Cardiac fibroblast (primary cell): ENCODE measurements at regions not wholly inside any gene's neighbourhood (a gene's known extent, or its start where the extent isn't known, plus 50 kb on each side); places are given as distances from the start of the nearest gene placed in this dataset.

Experiments used
- DNase-seq, 2 donors: peaks; one replicate each; pipeline versions ENCODE4 v3.0.0 to v3.0.0-alpha.2; 2010; ENCODE audit warnings: low read depth in 2 of 2
- H3K4me3 ChIP-seq, 2 donors: replicated peaks in 1 of 2; 1 replicate in 1 of 2; 2 replicates in 1 of 2; pipeline ENCODE4 v1.5.1; 2011; ENCODE audit warnings: low read depth in 2 of 2, low read length in 2 of 2, mild to moderate bottlenecking in 2 of 2, moderate library complexity in 1 of 2
- CTCF ChIP-seq: IDR thresholded peaks from one replicate; pipeline ENCODE4 v1.5.1; 2011; ENCODE audit warnings: low read depth, mild to moderate bottlenecking, low read length, inconsistent platforms

DNA sequence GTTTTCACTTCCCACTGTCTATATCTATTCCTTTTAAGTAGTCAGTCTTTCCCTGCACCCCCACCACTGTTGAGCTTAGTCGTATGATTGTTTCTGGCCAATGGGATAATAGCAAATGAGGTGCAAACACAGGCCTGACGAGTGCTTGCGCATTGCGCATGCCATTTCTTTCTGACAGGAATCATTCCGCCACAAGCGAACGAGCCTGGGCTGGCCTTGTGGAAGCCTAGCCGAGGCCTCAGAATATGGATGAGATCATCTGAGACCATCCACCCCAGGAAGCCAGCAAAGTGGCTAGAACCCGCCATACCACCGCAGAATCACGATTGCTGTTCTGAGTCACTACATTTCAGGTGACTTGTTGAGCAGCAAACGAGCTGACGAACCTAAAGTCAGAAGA lies 52.2 kb upstream of the PRL start:
- H3K4me3 ChIP-seq, result no peak overlapping the region
- no peak for TF ChIP-seq CTCF
- DNase-seq, result no peak

- TF ChIP-seq CTCF, result no peak
- DNase-seq, result no peak
These were observed 52.7 kb upstream of the PRL start for GRCh38 chr6:22349528-22349927.

DNA sequence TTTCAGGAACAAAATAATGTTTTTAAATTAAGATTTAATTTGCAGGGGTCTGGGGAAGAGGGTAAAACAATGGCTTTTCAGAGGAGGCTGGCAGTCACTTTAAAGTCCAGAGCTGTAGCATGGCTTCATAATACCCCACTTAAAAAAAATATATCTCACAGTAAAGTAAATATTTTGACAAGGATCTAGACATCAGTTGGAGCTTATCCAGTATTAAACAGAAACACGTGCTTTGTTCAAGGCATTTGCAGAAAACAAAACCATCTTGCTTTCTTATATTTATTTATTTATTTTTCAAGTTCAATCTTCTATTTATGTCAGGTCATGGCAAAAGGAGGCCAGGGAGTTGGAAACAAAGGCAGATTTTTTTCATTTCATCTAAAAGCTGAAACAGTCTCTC lies 53.3 kb upstream of the PRL start:
- no peak for TF ChIP-seq CTCF
- H3K4me3 ChIP-seq, result no peak overlapping the region
- DNase-seq, result no peak

More at GRCh38 chr6:22349528-22349927, 52.7 kb upstream of the PRL start:
- H3K4me3 ChIP-seq, result no peak overlapping the region

- TF ChIP-seq CTCF, result no peak
- no peak for DNase-seq
- H3K4me3 ChIP-seq, result no peak overlapping the region
These were observed 56.3 kb upstream of the PRL start for GRCh38 chr6:22353101-22353500.

DNA sequence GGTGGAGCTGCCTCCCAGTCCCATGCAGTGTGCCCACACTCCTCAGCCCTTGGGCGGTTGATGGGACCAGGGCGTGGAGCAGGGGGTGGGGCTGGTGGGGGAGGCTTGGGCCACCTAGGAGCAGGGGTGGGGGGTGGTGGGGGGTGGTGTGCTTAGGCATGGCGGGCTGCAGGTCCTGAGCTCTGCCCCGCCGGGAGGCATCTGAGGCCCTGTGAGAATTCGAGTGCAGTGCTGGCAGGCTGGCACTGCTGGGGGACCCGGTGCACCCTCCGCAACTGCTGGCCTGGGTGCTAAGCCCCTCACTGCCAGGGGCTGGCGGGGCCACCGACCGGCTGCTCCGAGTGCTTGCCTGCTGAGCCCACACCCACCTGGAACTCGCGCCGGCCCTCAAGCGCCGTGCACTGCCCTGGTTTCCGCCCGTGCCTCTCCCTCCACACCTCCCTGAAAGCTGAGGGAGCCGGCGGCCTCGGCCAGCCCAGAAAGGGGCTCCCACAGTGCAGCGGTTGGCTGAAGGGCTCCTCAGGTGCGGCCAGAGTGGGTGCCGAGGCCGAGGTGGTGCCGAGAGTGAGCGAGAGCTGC lies 59.6 kb upstream of the PRL start:
- TF ChIP-seq CTCF, result no peak
- DNase-seq, result no peak
- H3K4me3 ChIP-seq, result no peak overlapping the region

- no peak for TF ChIP-seq CTCF
These were observed 60.9 kb upstream of the PRL start for GRCh38 chr6:22357724-22358189.

DNA sequence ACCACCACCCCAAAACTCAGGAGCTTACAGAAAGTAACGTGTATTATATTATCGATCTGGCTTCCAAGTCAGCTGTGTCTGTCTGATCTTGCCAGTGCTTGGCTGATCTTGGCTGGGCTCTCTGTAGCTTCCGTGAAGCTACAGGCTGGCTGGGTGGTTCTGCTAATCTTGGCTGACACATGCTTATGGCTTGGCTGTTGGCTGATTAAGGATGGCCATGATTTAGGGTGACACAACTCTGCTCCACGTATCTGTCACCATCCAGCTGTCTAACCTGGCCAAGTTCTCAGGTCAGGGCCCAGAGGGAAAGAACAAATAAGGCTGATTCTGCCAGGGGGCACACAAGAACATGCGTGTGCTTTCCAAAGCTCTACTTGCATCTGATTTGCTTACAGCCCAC lies 64.7 kb upstream of the PRL start:
- no peak for TF ChIP-seq CTCF
- no peak overlapping the region for H3K4me3 ChIP-seq
- no peak for DNase-seq

More at GRCh38 chr6:22357724-22358189, 60.9 kb upstream of the PRL start:
- H3K4me3 ChIP-seq, result no peak overlapping the region
- DNase-seq, result no peak
